GM18858 (cell line): ENCODE measurements at regions not wholly inside any gene's neighbourhood (a gene's known extent, or its start where the extent isn't known, plus 50 kb on each side); places are given as distances from the start of the nearest gene placed in this dataset.

Experiments used
- ATAC-seq: cut with Tn5 transposase; IDR thresholded peaks from one replicate; pipeline ENCODE4 v1.9.1; 2021; ENCODE audit not compliant: unreplicated experiment

DNA sequence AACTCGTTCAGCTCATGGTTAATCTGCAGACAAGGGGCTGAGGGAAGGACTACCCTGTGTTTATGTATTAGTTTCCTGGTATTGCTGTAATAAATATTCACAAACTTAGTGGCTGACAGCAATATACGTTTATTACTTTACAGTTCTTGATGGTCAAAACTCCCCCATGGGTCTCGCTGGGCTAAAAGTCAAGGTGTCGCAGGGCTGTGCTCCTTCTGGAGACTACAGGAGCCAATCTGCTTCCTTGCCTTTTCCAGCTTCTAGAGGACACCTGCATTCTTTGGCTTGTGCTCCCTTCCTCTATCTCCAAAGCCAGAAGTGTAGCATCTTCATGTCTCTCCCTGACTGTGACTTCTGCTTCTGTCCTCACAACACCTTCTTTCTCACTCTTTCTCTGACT, 653.8 kb upstream of the RIOK2 start:
- no peak for ATAC-seq

DNA sequence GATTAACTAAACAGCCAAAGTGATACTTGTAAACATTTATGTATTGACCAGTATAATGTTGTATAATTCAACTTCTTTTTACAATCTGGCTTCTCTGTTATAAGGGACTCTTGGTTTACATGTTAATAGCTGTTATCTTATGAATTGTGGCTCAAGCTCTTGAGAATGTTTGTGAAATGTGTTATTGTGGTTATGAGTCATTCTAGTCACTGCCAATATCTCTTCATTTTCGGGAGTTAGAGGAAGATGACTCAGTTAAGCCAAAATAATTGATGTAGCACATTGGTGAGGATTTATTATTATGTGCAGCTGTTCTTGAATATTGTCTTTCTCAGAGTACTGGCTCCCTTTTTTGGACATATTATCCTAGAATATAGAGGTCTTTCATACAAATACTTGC, 655.2 kb upstream of the RIOK2 start:
- ATAC-seq: peak; percentile 97

GRCh38 chr5:97839341-97840086, 656.5 kb upstream of the RIOK2 start:
- ATAC-seq: no peak

DNA sequence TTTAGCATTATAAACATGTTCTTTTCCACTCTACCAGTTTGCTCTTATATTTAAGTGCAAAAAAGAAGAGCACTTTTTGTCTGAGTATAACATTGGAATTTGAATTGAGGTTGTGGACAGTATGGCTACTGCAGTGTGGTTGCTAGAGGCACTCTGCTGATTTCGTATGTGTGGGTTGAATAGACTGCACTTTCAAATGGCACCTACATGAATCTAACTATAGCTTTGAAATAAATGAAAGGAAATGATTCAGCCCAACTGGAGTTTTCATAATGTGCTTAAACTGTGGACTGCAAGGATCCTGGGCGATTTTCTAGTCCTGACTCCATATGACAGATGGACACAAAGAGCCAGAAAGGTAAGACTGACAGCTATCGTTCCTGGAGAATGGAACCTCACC, 657.6 kb upstream of the RIOK2 start:
- no peak for ATAC-seq

GRCh38 chr5:97842687-97843086, 659.6 kb upstream of the RIOK2 start:
- no peak for ATAC-seq

- no peak for ATAC-seq
Observed at GRCh38 chr5:97844797-97845196, 661.8 kb upstream of the RIOK2 start.

DNA sequence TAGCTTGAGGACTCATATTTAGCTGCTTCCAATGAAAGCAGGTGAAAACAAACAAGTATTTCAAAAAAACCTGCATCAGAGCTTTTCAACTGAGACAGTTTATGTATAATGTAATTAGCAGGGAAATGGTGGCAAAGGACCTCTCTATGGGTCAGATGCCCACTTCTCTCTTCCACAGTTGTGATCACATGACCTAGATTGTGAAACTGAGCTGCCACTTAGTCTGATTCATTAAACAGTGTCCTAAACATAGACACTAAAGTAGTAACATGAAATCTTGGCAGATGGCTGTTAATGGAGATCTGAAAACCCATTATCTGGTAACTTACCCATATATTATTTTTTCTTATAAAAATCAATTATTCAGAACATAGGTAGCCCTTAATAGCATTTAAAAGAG, 663.6 kb upstream of the RIOK2 start:
- no peak for ATAC-seq

DNA sequence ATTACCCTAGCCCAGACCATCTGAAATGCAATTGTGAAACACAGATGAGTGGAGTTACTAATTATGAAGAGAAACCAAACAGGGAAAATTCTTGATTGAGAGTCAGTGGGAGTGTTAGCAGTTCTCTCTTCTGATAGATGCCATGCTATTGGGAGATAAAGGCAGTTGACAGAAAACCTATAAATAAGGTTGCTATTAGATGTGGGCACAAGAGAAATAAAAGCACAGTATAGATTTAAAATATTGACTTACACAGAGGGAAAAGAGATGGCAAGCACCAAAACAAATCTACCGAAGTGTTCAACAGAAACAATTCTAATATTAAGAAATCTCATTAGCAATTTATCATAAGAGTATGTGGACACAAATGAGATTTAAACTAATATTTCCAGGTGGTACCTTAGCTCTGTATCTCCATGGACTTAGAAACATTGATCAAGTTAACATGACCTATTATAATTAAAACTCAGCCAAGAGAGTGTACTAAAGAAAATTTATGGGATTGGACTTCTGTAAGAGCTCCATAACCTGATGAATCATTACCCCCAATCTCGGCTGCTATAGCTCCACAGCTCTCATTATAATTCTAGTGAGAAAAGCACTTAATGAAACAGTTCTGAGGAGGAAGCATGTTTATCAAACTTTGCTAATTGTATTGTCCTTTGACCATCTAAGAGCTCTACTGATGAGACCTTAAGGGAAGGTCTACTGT, 665.0 kb upstream of the RIOK2 start:
- no peak for ATAC-seq

- ATAC-seq: no peak
Observed at GRCh38 chr5:97851036-97851435, 668.0 kb upstream of the RIOK2 start.

DNA sequence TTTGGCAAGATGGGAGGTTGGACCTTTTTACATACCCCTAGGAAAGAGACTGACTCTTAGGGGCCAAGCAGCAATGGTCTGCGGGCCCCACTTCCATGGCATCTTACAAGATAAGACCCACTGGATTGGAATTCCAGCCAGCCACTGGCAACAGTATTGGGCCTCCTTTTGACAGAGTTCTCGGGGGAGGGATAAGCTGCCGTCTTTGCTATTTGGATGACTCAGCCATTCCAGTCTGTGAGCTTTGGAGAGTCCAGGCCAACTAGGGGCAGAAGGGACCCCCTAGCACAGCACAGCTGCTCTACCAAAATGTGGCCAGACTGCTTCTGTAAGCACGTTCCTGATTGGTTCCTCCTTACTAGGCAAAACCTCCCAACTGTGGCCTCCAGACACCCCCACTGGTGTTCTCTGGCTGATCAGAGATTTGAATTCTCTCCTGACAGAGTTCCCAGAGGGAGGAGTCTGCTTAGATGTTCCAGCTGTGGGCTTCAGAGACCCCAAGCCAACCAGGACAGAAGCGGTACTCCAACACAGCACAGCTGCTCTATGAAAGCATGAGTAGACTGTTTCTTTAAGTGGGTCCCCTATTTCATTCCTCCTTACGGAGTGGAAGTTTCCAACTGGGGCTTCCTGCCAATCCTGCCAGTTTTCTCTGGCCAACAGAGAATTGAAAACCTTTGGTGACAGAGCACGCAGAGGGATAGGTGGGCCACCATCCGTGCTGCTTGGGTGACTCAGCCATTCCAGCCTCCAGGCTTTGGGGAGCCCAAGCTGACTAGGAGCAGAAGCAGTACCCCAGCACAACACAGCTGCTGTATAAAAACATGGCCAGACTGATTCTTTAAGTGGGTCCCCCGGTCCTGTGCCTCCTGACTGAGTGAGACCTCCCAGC, 672.1 kb upstream of the RIOK2 start:
- ATAC-seq: no peak

GRCh38 chr5:97874491-97874890, 691.4 kb upstream of the RIOK2 start:
- ATAC-seq: no peak

DNA sequence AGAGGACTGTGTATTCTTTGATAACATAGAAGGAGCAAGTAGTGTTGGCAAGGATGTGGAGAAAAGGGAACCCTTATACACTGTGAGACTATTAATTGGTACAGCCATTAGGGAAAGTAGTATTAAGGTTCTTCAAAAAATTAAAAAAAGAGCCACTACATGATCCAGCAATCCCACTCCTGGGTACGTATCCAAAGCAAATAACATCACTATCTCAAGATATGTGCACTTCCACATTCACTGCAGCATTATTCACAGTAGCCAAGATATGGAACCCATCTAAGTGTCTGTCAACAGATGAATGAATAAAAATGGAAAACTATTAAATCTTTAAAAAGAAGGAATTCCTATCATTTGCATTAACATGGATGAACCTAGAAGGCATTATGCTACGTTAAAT, 693.2 kb upstream of the RIOK2 start:
- ATAC-seq: no peak

- ATAC-seq: no peak
Observed at GRCh38 chr5:97877588-97877987, 694.5 kb upstream of the RIOK2 start.

- peak; percentile 96 for ATAC-seq
Observed at GRCh38 chr5:97888439-97888838, 705.4 kb upstream of the RIOK2 start.

DNA sequence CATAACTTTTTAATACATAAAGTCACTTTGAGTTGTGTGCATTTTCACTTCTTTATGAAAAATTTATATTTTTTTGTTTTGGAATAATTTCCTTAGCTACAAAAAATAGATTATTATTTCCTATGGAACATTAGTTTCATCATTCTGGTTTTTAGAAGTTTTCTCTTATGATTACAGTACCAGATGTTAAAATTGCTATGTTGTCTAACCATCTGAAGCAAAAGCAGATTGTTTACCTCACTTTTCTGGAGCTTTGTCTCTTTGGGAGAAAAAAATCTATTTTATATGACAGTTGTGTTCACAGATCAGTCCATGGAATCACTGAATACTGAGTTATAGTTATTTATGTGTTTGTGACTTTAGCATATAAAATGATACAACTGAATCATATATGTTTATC, 708.9 kb upstream of the RIOK2 start:
- ATAC-seq: no peak

DNA sequence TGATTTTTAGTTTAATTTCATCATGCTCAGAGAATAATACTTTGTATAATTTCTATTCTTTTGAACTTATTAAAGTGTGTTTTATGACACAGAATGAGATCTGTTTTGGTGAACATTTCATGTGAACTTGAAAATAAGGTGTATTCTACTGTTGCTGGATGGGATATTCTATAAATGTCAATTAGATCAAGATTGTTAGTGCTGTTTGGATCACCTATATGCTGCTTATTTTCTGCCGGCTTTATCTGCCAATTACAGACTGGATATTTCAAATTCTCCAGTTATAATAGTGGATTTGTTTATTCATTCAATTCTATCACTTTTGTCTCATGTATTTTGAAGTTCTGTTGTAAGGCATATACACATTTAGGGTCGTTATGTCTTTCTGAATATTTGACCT, 720.7 kb upstream of the RIOK2 start:
- ATAC-seq: no peak

GRCh38 chr5:97906135-97906534, 723.1 kb upstream of the RIOK2 start:
- ATAC-seq: no peak

GRCh38 chr5:97907646-97908400, 724.8 kb upstream of the RIOK2 start:
- ATAC-seq: no peak

DNA sequence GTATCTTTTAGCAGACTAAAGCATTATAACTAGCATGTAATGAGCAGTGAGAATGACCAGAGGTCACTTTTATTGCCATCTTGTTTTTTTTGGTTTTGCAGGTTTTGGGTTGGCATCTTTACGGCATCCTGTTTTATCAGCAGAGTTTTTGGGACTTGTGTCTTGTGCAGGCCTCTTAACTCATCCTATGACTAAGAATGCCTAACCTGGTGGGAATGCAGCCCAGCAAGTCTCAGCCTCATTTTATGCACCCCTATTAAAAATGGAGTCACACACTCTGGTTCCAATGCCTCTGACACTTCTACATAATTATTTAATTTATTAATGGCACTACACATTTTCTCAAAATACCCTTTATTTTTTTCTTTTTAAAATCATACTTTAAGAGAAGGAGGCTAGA, 726.5 kb upstream of the RIOK2 start:
- ATAC-seq: no peak

DNA sequence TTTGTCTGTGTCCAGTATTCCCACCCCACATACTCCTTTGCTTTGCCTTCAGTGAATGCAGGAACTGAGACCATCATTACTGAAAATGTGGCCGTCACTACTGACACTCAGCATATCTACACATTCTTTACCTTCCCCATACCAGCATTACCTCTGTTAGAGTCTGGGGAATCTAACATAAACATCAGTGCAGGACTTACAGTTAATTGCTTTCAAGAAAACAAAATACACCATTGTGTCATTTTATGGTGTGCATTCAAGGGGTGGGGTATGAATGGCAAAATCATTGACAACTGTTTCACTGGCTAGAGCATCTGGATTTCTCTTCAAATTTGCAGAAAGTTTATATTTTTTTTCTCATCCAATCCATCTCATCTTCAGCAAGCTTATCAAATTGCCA, 731.4 kb upstream of the RIOK2 start:
- ATAC-seq: no peak

DNA sequence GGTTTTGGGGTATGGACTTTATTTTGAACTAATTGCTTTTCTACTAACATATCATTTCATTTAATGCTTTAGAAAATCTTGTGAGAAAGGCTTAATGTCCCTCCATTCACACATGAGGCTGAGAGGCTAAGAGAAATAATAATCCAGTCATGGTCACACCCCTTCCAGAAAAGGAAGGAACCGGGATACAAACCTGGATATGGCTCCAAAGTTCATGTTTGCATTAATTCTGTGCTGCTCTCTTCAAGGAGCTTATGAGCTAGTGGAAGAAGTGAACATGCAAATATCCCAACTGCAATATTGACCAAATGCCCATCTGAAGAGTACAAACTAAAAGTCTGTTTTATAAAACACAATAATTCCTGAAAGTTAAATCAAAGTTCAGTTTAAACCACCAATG, 732.1 kb upstream of the RIOK2 start:
- no peak for ATAC-seq
